Keratinocyte (primary cell): ENCODE measurements at regions not wholly inside any gene's neighbourhood (a gene's known extent, or its start where the extent isn't known, plus 50 kb on each side); places are given as distances from the start of the nearest gene placed in this dataset.

ENCODE experiments used
- DNase-seq: peaks from one replicate; pipeline ENCODE4 v3.0.0-alpha.2; 2011; ENCODE audit warnings: low read depth, missing footprints, low spot score
- FAIRE-seq: peaks from 2 replicates; lab custom pipeline; 2011; peaks lifted over from hg19 to GRCh38; lab: Jason Lieb, UNC
- H2AFZ ChIP-seq: 2 replicates; pipeline ENCODE4 v1.6.0; 2012; ENCODE audit warnings: low read length, control low read depth, inconsistent platforms; ENCODE audit not compliant: control insufficient read depth
- H3K27ac ChIP-seq: 2 replicates; pipeline ENCODE4 v1.5.1; 2011; ENCODE audit warnings: low read length; ENCODE audit not compliant: control insufficient read depth, insufficient read depth
- H3K27me3 ChIP-seq: 3 replicates; pipeline ENCODE4 v1.6.0; 2011; ENCODE audit warnings: low read length; ENCODE audit not compliant: control insufficient read depth, insufficient read depth; ENCODE audit errors: extremely low read depth
- H3K36me3 ChIP-seq, 2 experiments: 2 replicates in 1 of 2; 3 replicates in 1 of 2; pipeline ENCODE4 v1.5.1; 2011; ENCODE audit warnings: low read length in 2 of 2, mild to moderate bottlenecking in 1 of 2; ENCODE audit not compliant: control insufficient read depth in 2 of 2, insufficient read depth in 2 of 2; ENCODE audit errors: extremely low read depth in 1 of 2
- H3K4me1 ChIP-seq: 3 replicates; pipeline ENCODE4 v1.5.1; 2011; ENCODE audit warnings: low read length; ENCODE audit not compliant: control insufficient read depth, insufficient read depth; ENCODE audit errors: extremely low read depth
- H3K4me2 ChIP-seq: 3 replicates; pipeline ENCODE4 v1.6.0; 2011; ENCODE audit warnings: low read depth, low read length; ENCODE audit not compliant: control insufficient read depth, insufficient read depth; ENCODE audit errors: extremely low read depth
- H3K4me3 ChIP-seq, 3 experiments: fragments of 200-600 bp in 1 of 3; sonication (generic) in 1 of 3; 2 replicates in 2 of 3; 3 replicates in 1 of 3; pipeline ENCODE4 v1.5.1; 2011 to 2016; ENCODE audit warnings: low read length in 3 of 3, mild to moderate bottlenecking in 3 of 3, control low read depth in 2 of 3, inconsistent platforms in 1 of 3, low read depth in 1 of 3, mixed read lengths in 1 of 3, mixed run types in 1 of 3, moderate library complexity in 1 of 3; ENCODE audit not compliant: control insufficient read depth in 2 of 3, insufficient read depth in 2 of 3; ENCODE audit errors: extremely low read depth in 1 of 3
- H3K79me2 ChIP-seq: 2 replicates; pipeline ENCODE4 v1.6.0; 2012; ENCODE audit warnings: low read length; ENCODE audit not compliant: control insufficient read depth, insufficient read depth
- H3K9ac ChIP-seq: 3 replicates; pipeline ENCODE4 v1.6.0; 2011; ENCODE audit warnings: low read length; ENCODE audit not compliant: control insufficient read depth, insufficient read depth; ENCODE audit errors: extremely low read depth
- H3K9me1 ChIP-seq: 3 replicates; pipeline ENCODE4 v1.6.0; 2011; ENCODE audit warnings: low read length; ENCODE audit not compliant: control insufficient read depth, insufficient read depth; ENCODE audit errors: extremely low read depth
- H3K9me3 ChIP-seq: 2 replicates; pipeline ENCODE4 v1.5.1; 2012; ENCODE audit warnings: low read depth, low read length; ENCODE audit not compliant: control insufficient read depth
- H4K20me1 ChIP-seq: 3 replicates; pipeline ENCODE4 v1.6.0; 2011; ENCODE audit warnings: low read length; ENCODE audit not compliant: control insufficient read depth, insufficient read depth; ENCODE audit errors: extremely low read depth
- CTCF ChIP-seq, 3 experiments: IDR thresholded peaks in 1 of 3; conservative IDR thresholded peaks in 1 of 3; optimal IDR thresholded peaks in 1 of 3; 2 replicates in 2 of 3; 3 replicates in 1 of 3; pipeline versions ENCODE3 to v1.5.1; 2011; ENCODE audit warnings: low read length in 3 of 3, mild to moderate bottlenecking in 3 of 3, moderate library complexity in 2 of 3, control low read depth in 1 of 3, inconsistent platforms in 1 of 3; ENCODE audit not compliant: insufficient read depth in 2 of 3; ENCODE audit errors: extremely low read depth in 1 of 3
- EZH2 ChIP-seq: IDR thresholded peaks from one replicate; pipeline ENCODE4 v1.6.1; 2012; ENCODE audit warnings: inconsistent platforms, mild to moderate bottlenecking, low read length, moderate library complexity
- dilution Hi-C: fragments of 300-500 bp; cut with MboI; formaldehyde crosslinking; loops from one replicate; pipeline ENCODE4 v1.7.0; 2020; ENCODE audit warnings: low sequenced_read_pairs; ENCODE audit not compliant: extremely low pct_ligation_motif_present

- no peak overlapping the region for H3K27ac ChIP-seq
- no peak for FAIRE-seq
- peaks cover 8% of the 10 kb centered on the region for H3K4me1 ChIP-seq
- no peak overlapping the region for H3K4me3 ChIP-seq
- no peaks in the 10 kb centered on the region for H3K9me3 ChIP-seq
- H3K9me1 ChIP-seq = no peaks in the 10 kb centered on the region
- no peaks in the 10 kb centered on the region for H4K20me1 ChIP-seq
- H3K27me3 ChIP-seq = no peaks in the 10 kb centered on the region
- no peak overlapping the region for H2AFZ ChIP-seq
- H3K9ac ChIP-seq = no peak overlapping the region
- dilution Hi-C loops = no loop called here
- no peak for DNase-seq
- H3K79me2 ChIP-seq = no peaks in the 10 kb centered on the region
- no peaks in the 10 kb centered on the region for H3K36me3 ChIP-seq
- no peak overlapping the region for H3K4me2 ChIP-seq
- no peak for TF ChIP-seq CTCF (optimal IDR thresholded peaks at IDR 0.05 in 1 of 3, IDR thresholded peaks at IDR 0.05 in 1 of 3, conservative IDR thresholded peaks at IDR 0.05 in 1 of 3; ENCODE audit: extremely low read depth in 1 of 3, insufficient read depth in 2 of 3, low read length in 3 of 3)
- no peak for TF ChIP-seq EZH2
These were observed 295.7 kb downstream of the FBXW7 start for GRCh38 chr4:152240232-152240631.

- Histone ChIP-seq H3K27me3 (no peaks in the 10 kb centered on the region), H3K4me2 (no peak overlapping the region), H3K9me3 (no peaks in the 10 kb centered on the region), H3K36me3 (no peaks in the 10 kb centered on the region), H3K4me1 (peaks cover 6% of the 10 kb centered on the region), H3K9ac (no peak overlapping the region), H3K4me3 (no peak overlapping the region), H3K9me1 (no peaks in the 10 kb centered on the region), H4K20me1 (no peaks in the 10 kb centered on the region), H2AFZ (no peak overlapping the region), H3K27ac (no peak overlapping the region), H3K79me2 (no peaks in the 10 kb centered on the region)
- dilution Hi-C loops = no loop called here
- TF ChIP-seq CTCF (optimal IDR thresholded peaks at IDR 0.05 in 1 of 3, IDR thresholded peaks at IDR 0.05 in 1 of 3, conservative IDR thresholded peaks at IDR 0.05 in 1 of 3; ENCODE audit: extremely low read depth in 1 of 3, insufficient read depth in 2 of 3, low read length in 3 of 3) = no peak
- TF ChIP-seq EZH2 = no peak
- DNase-seq (no peak), FAIRE-seq (no peak)
These were observed 296.7 kb downstream of the FBXW7 start for GRCh38 chr4:152239216-152239615.
